GM12865 (cell line): ENCODE measurements at regions not wholly inside any gene's neighbourhood (a gene's known extent, or its start where the extent isn't known, plus 50 kb on each side); places are given as distances from the start of the nearest gene placed in this dataset.
A peak's percentile ranks its signal among the peaks of the same experiment; 100 is the strongest.

Source experiments
- DNase-seq: peaks from one replicate; pipeline ENCODE4 v3.0.0; 2010; ENCODE audit warnings: low read depth
- H3K4me3 ChIP-seq: 2 replicates; pipeline ENCODE4 v1.5.1; 2011; ENCODE audit warnings: mild to moderate bottlenecking, low read depth, low read length, control low read depth
- TF ChIP-seq, protein P1 (sequence below): IDR thresholded peaks from 2 replicates; pipeline ENCODE4 v1.5.1; 2011; ENCODE audit warnings: low read length, control low read depth, low read depth, inconsistent platforms; ENCODE audit not compliant: insufficient read depth; ENCODE audit errors: missing control alignments

DNA sequence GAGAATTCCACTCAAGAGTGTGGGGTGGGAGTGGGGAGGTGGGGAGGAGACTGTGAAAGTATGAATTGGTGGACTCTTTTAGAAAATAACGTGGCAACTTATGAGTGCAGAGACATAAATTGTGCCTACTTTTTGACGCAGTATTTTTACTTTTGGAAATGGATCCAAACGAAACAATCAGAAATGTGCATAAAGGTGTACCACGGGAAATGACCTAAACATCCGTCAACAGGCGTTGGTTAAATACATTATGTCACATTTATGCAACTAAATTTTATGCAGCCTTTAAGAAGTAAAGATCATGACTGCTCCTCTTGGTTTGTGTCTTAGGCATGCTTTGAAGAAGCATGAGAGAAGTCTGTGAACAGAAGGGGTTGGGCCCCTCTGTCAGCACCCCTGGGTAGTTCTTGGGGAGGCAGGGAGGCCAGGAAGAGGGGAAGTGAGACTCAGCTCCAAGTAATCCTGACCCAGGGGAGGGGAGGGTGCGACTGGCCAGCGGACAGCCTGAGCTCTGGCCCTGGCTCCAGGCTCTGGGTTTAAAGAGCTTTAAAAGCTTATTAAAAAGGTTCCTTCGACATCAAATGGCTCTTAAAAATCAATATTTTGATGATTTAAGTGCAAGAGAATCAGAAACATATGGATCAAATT, 126.4 kb upstream of the HAAO start:
- no peak for DNase-seq
- H3K4me3 ChIP-seq, result no peak overlapping the region
- TF ChIP-seq, protein P1, sequence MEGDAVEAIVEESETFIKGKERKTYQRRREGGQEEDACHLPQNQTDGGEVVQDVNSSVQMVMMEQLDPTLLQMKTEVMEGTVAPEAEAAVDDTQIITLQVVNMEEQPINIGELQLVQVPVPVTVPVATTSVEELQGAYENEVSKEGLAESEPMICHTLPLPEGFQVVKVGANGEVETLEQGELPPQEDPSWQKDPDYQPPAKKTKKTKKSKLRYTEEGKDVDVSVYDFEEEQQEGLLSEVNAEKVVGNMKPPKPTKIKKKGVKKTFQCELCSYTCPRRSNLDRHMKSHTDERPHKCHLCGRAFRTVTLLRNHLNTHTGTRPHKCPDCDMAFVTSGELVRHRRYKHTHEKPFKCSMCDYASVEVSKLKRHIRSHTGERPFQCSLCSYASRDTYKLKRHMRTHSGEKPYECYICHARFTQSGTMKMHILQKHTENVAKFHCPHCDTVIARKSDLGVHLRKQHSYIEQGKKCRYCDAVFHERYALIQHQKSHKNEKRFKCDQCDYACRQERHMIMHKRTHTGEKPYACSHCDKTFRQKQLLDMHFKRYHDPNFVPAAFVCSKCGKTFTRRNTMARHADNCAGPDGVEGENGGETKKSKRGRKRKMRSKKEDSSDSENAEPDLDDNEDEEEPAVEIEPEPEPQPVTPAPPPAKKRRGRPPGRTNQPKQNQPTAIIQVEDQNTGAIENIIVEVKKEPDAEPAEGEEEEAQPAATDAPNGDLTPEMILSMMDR, result no peak

DNA sequence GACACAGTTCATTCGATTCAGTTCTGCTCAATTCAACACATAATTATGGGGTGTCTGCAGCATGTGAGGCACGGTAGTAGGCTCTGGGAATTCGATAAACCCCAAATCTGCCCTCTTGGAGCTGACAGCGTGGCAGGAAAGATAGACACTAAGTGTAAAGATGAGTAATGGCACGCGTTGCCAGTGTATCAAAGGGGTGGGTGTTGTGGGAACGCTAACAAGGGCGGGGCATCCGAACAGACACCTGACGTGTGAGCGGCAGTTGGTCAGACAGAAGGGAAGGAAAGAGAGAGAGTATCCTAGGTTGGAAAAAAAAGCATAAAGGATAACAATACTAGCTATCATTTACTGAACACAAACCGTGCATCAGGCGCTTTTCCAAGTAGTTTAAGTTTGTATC, 125.7 kb upstream of the HAAO start:
- no peak overlapping the region for H3K4me3 ChIP-seq
- no peak for DNase-seq
- TF ChIP-seq, protein P1, result no peak

DNA sequence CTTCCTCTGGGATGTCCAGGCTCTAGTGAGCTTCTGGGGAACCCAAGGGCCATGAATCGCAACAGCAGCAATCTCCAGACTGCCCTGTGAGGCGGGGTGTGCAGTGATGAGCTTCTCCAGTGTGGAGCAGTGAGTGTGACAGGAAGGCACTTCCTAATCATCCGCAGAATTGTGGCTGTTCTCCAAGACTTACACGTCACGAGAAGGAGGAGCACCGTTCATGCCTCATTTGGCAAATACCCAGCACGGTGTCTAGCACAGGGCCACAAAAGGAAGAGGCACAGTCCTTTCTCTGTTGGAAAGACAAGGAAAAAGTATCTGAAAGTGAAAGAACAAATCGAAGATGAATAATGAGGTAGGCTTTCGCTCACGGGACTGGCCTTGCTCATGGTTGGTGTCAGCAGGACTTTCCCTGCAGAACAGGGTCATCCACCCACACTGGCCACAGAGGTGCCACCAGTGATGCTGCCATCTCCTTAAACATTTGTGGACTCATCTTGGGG, 125.1 kb upstream of the HAAO start:
- TF ChIP-seq, protein P1, result no peak
- DNase-seq, result peak; percentile 36
- H3K4me3 ChIP-seq, result no peak overlapping the region

DNA sequence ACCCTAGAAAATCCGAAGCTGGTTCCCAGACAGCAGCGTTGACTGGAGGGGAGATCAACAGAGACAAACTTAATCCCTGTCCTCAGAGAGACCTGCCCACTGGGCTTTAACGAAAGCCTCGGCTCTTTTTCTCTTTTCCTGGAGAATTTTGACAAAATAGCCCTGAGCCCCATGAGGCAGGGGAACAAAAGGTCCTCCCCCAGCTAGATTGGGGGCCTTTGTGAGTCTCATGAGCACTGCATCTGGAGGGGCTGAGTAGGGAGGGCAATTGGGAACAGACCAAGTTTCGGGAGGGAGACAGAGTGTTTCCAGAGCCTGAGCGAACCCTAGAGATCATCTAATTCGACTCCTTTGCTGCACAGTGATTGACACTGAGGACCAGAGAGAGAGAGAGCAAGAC, 123.9 kb upstream of the HAAO start:
- no peak for DNase-seq
- no peak overlapping the region for H3K4me3 ChIP-seq
- TF ChIP-seq, protein P1, result no peak

DNA sequence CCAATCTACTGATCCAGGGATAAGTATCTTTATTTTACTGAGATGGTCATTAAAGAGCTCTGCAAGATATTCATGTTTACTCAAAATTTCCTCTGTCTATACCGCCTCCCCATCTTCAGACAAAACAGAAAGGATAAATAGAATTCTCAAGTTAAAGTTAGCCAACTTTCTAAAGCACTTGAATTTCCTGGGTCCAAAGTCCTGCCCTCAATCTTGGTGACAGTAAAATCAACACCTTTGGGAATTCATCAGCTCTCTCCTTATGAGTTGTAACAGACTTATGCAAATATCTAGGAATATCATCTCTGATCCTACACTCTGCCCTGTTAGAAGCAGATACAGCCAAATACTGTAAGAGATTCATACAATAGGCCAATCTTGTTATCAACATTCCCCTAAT, 122.5 kb upstream of the HAAO start:
- TF ChIP-seq, protein P1, result no peak
- no peak overlapping the region for H3K4me3 ChIP-seq

DNA sequence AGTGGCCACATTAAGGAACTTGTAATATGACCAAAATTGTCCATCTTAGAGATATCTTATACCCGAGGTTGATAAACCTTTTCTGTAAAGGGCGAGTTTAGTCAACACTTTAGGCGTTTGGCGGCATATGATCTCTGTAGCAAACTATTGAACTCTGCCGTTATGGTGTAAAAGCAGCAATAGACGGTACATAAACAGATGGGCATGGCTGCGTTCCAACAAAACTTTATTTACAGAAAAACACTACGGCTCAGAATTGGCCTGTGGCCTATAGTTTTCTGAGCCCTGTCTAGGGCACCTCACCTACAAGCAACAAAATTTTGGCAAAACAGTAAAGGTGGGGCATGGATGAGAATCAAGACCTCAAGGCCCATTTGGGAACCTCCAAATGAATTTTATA, 121.9 kb upstream of the HAAO start:
- H3K4me3 ChIP-seq, result no peak overlapping the region
- TF ChIP-seq, protein P1, result no peak
- DNase-seq, result no peak

More for the DNA sequence above, 122.5 kb upstream of the HAAO start:
- no peak for DNase-seq
